ENCODE measurements at regions not wholly inside any gene's neighbourhood (a gene's known extent, or its start where the extent isn't known, plus 50 kb on each side); places are given as distances from the start of the nearest gene placed in this dataset.

DNA sequence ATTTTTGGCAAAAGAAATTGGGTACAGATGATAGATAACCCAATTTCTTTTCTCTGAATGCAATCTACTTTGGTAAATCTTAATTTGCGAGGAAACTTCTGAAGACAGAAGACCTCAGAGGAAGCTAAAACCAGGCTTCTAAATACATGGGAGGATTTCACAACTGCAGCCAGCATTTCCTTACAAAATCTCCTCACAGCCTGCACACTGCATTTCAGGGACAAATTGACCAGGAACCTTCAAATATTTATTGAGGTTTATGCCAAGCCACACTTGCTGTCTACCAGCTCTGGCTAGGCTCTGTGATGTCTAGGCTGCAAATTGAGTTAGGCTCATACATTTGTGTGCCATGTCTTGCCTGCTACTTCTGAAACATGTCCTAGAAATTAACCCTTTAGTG is 167.3 kb upstream of the CDH5 start:
- H3K9me3 ChIP-seq (ENCODE audit: control insufficient read depth, insufficient read depth, low read length): no peaks in the 10 kb centered on the region
- no peak overlapping the region for H3K4me3 ChIP-seq (ENCODE audit: low read depth, low read length)
- H3K36me3 ChIP-seq (ENCODE audit: control insufficient read depth, insufficient read depth, low read length): no peaks in the 10 kb centered on the region
- no peaks in the 10 kb centered on the region for H3K4me1 ChIP-seq (ENCODE audit: control insufficient read depth, insufficient read depth, low read length)
- H3K27me3 ChIP-seq (ENCODE audit: control insufficient read depth, insufficient read depth, low read length): no peaks in the 10 kb centered on the region
- no peak overlapping the region for H3K9ac ChIP-seq (ENCODE audit: low read depth, low read length)
- H3K27ac ChIP-seq (ENCODE audit: low read depth, low read length): no peak overlapping the region

DNA sequence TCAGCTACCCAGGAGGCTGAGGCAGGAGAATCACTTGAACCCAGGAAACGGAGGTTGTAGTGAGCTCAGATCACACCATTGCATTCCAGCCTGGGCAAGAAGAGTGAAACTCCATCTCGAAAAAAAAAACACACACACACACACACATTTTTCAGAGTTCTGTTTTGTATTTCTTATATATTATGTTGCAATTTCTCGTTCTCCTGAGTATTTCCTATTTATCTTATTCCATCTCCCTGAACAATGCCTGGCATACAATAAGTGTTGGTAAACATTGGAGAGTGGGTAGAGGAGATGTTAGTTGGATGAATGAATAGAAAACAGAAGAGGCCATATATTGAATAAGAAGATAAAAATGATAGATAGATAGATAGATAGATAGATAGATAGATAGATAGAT is 167.8 kb upstream of the CDH5 start:
- Histone ChIP-seq H3K27me3 (ENCODE audit: control insufficient read depth, insufficient read depth, low read length) (no peaks in the 10 kb centered on the region), H3K4me1 (ENCODE audit: control insufficient read depth, insufficient read depth, low read length) (no peaks in the 10 kb centered on the region)

DNA sequence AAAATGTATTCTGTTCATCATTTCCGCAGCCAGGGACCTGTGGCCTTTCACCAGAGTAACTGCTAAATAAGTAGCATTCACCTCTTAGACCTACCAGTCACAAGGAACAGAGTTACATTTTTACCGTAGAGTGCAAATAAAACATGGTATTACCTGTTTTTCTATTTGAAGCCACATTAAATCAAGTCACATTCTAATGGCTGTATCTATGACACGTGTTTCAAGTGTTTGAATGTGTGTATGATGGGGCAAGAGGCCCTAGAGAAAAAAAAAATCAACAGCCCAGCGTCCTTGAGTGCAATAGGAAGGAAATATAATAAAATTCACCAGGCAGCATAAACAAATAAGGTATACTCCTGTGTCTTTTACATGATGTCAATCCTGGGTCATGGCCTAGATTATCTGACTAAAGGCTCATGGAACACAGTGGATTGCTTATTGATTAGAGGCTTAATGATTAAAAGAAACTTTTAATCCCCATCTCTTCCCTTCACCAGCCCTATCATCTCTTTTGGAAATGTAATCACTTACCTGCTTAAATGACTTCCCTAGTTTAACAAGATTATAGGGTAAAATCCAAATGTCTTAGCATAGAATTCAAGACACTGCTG is 168.7 kb upstream of the CDH5 start:
- Histone ChIP-seq H3K27ac (ENCODE audit: low read depth, low read length) (no peak overlapping the region), H3K36me3 (ENCODE audit: control insufficient read depth, insufficient read depth, low read length) (no peaks in the 10 kb centered on the region), H3K4me1 (ENCODE audit: control insufficient read depth, insufficient read depth, low read length) (no peaks in the 10 kb centered on the region), H3K4me3 (ENCODE audit: low read depth, low read length) (no peak overlapping the region), H3K9ac (ENCODE audit: low read depth, low read length) (no peak overlapping the region), H3K27me3 (ENCODE audit: control insufficient read depth, insufficient read depth, low read length) (no peaks in the 10 kb centered on the region), H3K9me3 (ENCODE audit: control insufficient read depth, insufficient read depth, low read length) (no peaks in the 10 kb centered on the region)

More for the DNA sequence above, 167.8 kb upstream of the CDH5 start:
- no peaks in the 10 kb centered on the region for H3K9me3 ChIP-seq (ENCODE audit: control insufficient read depth, insufficient read depth, low read length)
- H3K27ac ChIP-seq (ENCODE audit: low read depth, low read length): no peak overlapping the region
- no peaks in the 10 kb centered on the region for H3K36me3 ChIP-seq (ENCODE audit: control insufficient read depth, insufficient read depth, low read length)
- no peak overlapping the region for H3K4me3 ChIP-seq (ENCODE audit: low read depth, low read length)
- no peak overlapping the region for H3K9ac ChIP-seq (ENCODE audit: low read depth, low read length)

DNA sequence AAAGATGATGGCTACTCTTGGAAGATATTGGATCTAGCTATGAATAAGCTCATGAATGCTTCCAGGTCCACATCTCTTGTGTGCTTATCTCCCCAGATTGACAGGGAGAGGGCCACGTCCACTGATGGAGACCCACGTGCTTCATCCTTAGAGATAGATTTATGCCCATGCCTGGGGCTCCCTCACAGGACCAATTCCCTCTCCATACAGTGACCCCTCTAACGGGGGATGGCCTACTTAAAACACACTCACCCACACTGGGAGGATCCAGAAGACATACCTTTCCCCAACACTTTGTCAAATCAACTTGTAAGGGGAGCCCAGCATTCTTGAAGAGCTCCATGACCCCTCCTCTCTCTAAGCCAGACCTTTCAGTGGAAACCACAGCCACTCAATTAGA is 169.7 kb upstream of the CDH5 start:
- H3K27ac ChIP-seq (ENCODE audit: low read depth, low read length): no peak overlapping the region
- no peaks in the 10 kb centered on the region for H3K4me1 ChIP-seq (ENCODE audit: control insufficient read depth, insufficient read depth, low read length)
- H3K4me3 ChIP-seq (ENCODE audit: low read depth, low read length): no peak overlapping the region
- H3K36me3 ChIP-seq (ENCODE audit: control insufficient read depth, insufficient read depth, low read length): no peaks in the 10 kb centered on the region
- no peaks in the 10 kb centered on the region for H3K9me3 ChIP-seq (ENCODE audit: control insufficient read depth, insufficient read depth, low read length)
- H3K27me3 ChIP-seq (ENCODE audit: control insufficient read depth, insufficient read depth, low read length): no peaks in the 10 kb centered on the region
- H3K9ac ChIP-seq (ENCODE audit: low read depth, low read length): no peak overlapping the region

DNA sequence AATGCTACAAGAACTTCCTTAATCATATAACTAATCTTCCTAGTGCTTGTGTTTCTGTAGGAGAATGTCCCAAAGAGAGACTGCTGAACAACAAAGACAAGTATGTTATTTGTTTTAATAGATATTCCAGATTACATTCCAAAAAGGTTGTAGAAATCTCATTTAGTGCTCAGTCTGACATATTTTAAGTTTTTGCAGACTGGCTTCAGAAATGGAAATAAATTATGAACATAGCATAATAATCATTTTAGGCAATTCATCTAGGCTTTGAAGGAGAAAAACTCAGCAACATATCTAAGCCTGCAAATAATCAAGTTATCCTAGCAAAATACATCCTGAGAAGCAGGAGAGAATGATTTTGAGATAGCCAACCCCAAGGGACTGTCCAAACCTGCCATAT is 171.6 kb upstream of the CDH5 start:
- Histone ChIP-seq H3K9ac (ENCODE audit: low read depth, low read length) (no peak overlapping the region), H3K9me3 (ENCODE audit: control insufficient read depth, insufficient read depth, low read length) (no peaks in the 10 kb centered on the region), H3K27ac (ENCODE audit: low read depth, low read length) (no peak overlapping the region), H3K27me3 (ENCODE audit: control insufficient read depth, insufficient read depth, low read length) (no peaks in the 10 kb centered on the region), H3K36me3 (ENCODE audit: control insufficient read depth, insufficient read depth, low read length) (no peaks in the 10 kb centered on the region), H3K4me3 (ENCODE audit: low read depth, low read length) (no peak overlapping the region), H3K4me1 (ENCODE audit: control insufficient read depth, insufficient read depth, low read length) (no peaks in the 10 kb centered on the region)

DNA sequence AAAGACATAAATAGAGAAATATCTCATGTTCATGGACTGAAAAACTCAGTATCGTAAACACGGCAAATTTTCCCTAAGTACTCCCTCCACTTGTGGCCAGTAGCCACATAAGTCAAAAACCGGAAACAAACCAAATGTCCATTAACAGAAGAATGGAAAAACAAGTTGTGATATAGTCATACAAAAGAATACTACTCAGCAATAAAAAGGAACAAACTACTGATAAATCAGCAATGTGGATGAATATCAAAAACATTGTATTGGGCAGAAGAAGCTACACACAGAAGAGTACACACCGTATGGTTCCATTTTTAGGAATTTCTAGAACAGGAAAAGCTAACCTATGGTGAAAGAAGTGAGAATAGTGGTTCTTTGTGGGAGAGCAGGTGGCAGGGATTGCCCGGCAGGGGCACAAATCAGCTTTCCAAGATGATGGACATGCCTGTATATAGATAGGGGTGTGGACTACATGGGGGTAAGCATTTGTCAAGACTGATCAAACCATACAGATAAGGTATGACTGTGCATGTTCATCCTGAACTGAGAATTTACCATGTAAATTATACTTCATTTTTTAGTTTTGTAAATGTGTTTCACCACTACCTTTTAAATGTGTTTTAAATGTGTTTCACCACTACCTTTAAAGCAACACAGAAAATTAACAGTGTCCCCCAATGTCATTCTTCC is 172.8 kb upstream of the CDH5 start:
- H3K4me3 ChIP-seq (ENCODE audit: low read depth, low read length): no peak overlapping the region
- no peaks in the 10 kb centered on the region for H3K9me3 ChIP-seq (ENCODE audit: control insufficient read depth, insufficient read depth, low read length)
- H3K27me3 ChIP-seq (ENCODE audit: control insufficient read depth, insufficient read depth, low read length): no peaks in the 10 kb centered on the region
- no peak overlapping the region for H3K27ac ChIP-seq (ENCODE audit: low read depth, low read length)
- no peaks in the 10 kb centered on the region for H3K36me3 ChIP-seq (ENCODE audit: control insufficient read depth, insufficient read depth, low read length)
- no peak overlapping the region for H3K9ac ChIP-seq (ENCODE audit: low read depth, low read length)
- 0 out of 2 replicates have a peak, but pooled peaks cover 4% of the 10 kb centered on the region for H3K4me1 ChIP-seq (ENCODE audit: control insufficient read depth, insufficient read depth, low read length)

DNA sequence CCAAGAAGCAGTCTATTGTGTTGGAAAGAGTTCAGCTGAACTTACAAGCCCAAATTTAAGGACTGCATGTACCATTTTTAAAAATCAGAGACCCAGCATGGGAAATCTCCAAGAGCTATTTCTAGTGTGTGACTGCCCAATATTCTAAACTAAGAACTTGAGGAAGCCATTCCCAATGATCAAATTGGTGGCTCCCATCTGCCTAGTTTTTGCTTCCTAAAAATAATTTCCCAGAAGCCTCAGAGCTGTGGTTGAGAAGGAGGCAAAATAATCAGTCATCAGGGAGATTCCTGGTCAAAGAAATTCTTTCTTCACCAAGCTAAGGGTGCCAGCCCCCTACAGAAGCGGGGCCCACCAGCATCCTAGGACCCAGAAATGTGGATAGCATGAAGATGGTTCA is 176.1 kb upstream of the CDH5 start:
- 0 out of 2 replicates have a peak, but pooled peaks cover 8% of the 10 kb centered on the region for H3K4me1 ChIP-seq (ENCODE audit: control insufficient read depth, insufficient read depth, low read length)
- H3K27ac ChIP-seq (ENCODE audit: low read depth, low read length): no peak overlapping the region
- H3K27me3 ChIP-seq (ENCODE audit: control insufficient read depth, insufficient read depth, low read length): no peaks in the 10 kb centered on the region; the same call in 1 of the 2 replicates
- no peak overlapping the region for H3K9ac ChIP-seq (ENCODE audit: low read depth, low read length)
- H3K4me3 ChIP-seq (ENCODE audit: low read depth, low read length): no peak overlapping the region
- H3K36me3 ChIP-seq (ENCODE audit: control insufficient read depth, insufficient read depth, low read length): no peaks in the 10 kb centered on the region
- no peaks in the 10 kb centered on the region for H3K9me3 ChIP-seq (ENCODE audit: control insufficient read depth, insufficient read depth, low read length)

DNA sequence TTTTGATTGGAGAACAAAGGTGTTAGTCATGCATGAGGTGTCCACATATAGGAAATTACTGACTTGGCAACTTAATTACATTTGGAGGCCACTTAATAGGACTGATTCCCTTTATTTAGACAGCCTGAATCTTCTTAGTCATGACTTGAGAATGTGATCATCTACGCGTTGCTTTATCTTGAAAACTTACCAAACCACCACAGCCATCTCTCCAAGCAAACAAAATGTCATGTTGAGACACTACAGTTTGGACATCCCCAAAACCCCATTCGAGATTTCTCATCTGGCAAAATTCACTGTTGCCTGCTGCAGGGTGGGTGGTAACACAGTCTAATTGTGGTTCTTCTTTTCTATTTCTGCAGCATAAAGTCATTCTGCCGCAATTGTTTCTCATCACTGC is 176.5 kb upstream of the CDH5 start:
- Histone ChIP-seq H3K36me3 (ENCODE audit: control insufficient read depth, insufficient read depth, low read length) (no peaks in the 10 kb centered on the region), H3K4me3 (ENCODE audit: low read depth, low read length) (no peak overlapping the region), H3K9ac (ENCODE audit: low read depth, low read length) (no peak overlapping the region), H3K27me3 (ENCODE audit: control insufficient read depth, insufficient read depth, low read length) (no peaks in the 10 kb centered on the region; the same call in 1 of the 2 replicates), H3K27ac (ENCODE audit: low read depth, low read length) (no peak overlapping the region), H3K4me1 (ENCODE audit: control insufficient read depth, insufficient read depth, low read length) (0 out of 2 replicates have a peak, but pooled peaks cover 8% of the 10 kb centered on the region), H3K9me3 (ENCODE audit: control insufficient read depth, insufficient read depth, low read length) (no peaks in the 10 kb centered on the region)

DNA sequence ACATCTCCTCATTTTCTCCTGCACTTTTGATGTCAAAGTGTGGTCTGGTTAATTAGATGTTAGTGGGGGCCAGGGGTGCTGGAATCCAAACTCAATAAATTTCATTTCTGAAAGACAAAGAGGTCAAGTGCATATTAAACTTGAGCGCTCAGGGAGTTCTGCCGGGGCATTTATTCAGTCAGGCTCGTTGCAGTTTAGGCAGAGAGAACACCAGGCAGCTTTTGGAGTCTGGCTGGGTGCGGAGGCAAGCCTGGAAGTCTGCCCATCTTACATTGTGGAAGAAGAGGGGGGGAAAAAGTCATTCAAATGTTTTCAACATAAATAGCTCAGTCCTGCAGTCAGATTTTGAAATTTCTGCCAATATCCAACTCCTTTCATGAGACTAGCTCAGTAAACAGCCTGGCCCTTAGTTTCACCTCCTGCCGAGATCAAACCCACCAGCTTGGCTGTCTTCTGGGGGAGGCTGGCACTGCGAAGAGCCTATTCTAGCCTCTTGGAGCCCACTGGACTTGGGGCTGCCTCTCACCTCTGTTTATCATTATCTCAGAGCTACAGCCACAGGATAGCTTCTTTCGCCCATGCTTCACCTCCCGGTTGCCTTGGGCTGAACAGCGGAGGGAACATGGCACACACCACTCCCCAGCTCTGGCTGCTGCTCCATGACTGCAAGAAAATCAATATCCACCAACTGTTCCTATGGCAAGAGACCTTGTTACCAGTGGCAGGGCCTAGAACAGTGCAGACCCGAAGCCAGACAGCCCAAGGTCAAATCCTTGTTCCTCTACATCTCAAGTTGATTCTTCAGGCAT is 177.4 kb upstream of the CDH5 start:
- no peak overlapping the region for H3K4me3 ChIP-seq (ENCODE audit: low read depth, low read length)
- H3K27me3 ChIP-seq (ENCODE audit: control insufficient read depth, insufficient read depth, low read length): no peaks in the 10 kb centered on the region; the same call in 1 of the 2 replicates
- no peaks in the 10 kb centered on the region for H3K9me3 ChIP-seq (ENCODE audit: control insufficient read depth, insufficient read depth, low read length)
- no peak overlapping the region for H3K27ac ChIP-seq (ENCODE audit: low read depth, low read length)
- H3K4me1 ChIP-seq (ENCODE audit: control insufficient read depth, insufficient read depth, low read length): 0 out of 2 replicates have a peak, but pooled peaks cover 8% of the 10 kb centered on the region
- H3K36me3 ChIP-seq (ENCODE audit: control insufficient read depth, insufficient read depth, low read length): no peaks in the 10 kb centered on the region
- H3K9ac ChIP-seq (ENCODE audit: low read depth, low read length): no peak overlapping the region

DNA sequence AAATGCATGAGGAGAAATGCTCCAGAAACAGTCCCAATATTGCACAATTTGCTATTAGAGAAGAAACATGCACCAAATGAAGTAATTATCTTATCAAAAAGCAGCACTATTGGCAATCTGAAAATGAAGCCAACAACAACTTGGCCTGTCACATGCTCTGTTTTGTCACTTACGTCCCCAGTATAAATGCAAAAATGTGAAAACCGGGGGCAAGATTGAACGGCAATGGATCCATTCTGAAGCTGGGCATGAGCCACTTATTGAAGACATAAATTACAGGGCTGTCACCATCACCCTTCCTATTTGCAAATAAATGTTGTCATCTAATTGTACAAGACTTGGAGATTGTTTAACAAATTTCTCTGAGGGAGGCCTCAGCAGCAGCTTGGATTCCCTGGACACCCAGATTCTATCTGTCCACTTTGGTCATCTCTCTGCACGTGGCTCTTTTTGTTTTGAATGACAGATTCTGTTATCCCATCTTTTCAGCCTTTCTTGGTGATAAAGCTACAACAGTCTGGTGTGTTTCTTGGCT is 180.2 kb upstream of the CDH5 start:
- no peak overlapping the region for H3K4me3 ChIP-seq (ENCODE audit: low read depth, low read length)
- H3K27ac ChIP-seq (ENCODE audit: low read depth, low read length): no peak overlapping the region
- H3K9me3 ChIP-seq (ENCODE audit: control insufficient read depth, insufficient read depth, low read length): no peaks in the 10 kb centered on the region
- no peaks in the 10 kb centered on the region; the same call in 1 of the 2 replicates for H3K27me3 ChIP-seq (ENCODE audit: control insufficient read depth, insufficient read depth, low read length)
- H3K9ac ChIP-seq (ENCODE audit: low read depth, low read length): no peak overlapping the region
- H3K36me3 ChIP-seq (ENCODE audit: control insufficient read depth, insufficient read depth, low read length): no peaks in the 10 kb centered on the region
- H3K4me1 ChIP-seq (ENCODE audit: control insufficient read depth, insufficient read depth, low read length): 0 out of 2 replicates have a peak, but pooled peaks cover 8% of the 10 kb centered on the region

All from HUES48 (cell line).